ENCODE measurements at regions not wholly inside any gene's neighbourhood (a gene's known extent, or its start where the extent isn't known, plus 50 kb on each side); places are given as distances from the start of the nearest gene placed in this dataset.
"Not testable (repeated sequence)": the region's sequence is repeated elsewhere in the genome, so short reads cannot be mapped to it uniquely, and the experiment has no call there.

DNA sequence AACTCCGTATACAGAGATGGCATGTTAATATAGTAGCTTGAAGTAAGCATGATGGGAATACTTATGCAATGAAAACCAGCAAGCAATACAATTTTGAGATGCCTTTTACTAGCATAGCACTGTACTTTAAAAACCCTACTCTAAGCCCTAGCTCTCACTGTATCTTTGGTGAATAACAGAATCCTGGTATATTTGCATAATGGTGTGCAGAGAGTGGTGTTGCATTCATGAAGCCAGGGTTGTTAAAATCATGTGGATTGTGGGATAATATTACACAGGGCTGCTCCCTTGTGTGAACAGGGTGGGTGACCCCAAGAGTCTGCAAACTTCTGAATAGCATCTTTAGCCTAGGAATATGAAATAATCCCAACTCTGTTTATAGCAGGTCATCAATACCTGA, 105.2 kb upstream of the BMP2 start:
- no peak for DNase-seq

DNA sequence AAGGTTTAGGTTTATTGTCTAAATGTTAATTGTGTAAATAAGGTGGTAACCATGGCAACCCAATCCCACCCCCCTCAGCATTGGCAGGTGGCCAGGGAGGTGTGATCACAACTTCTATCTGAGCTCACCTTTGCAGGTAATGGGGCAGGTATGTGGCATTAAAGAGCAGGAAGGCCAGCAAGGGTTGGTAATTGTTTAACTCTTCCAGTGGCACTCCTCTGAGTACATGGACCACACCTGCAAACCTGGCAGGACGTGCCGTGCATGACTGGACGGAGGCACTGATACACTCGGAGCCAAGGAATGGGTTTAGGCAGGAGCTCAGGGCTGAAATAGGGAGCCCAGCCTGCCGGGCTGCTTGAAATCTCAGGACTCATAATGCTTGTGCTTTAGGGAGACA, 107.0 kb upstream of the BMP2 start:
- no peak for DNase-seq

DNA sequence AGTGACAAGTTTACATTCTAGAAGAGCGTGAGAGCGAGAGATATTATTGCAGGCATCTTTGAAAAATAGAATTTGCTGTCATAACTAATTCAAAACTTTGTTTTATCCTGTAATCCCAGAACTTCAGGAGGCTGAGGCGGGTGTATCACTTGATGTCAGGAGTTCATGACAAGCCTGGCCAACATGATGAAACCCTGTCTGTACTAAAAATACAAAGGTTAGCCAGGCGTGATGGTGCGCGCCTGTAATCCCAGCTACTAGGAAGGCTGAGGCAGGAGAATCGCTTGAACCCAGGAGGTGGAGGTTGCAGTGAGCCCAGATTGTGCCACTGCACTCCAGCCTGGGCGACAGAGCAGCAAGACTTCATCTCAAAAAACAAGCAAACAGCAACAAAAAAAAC, 108.6 kb upstream of the BMP2 start:
- not testable (repeated sequence) for DNase-seq

DNA sequence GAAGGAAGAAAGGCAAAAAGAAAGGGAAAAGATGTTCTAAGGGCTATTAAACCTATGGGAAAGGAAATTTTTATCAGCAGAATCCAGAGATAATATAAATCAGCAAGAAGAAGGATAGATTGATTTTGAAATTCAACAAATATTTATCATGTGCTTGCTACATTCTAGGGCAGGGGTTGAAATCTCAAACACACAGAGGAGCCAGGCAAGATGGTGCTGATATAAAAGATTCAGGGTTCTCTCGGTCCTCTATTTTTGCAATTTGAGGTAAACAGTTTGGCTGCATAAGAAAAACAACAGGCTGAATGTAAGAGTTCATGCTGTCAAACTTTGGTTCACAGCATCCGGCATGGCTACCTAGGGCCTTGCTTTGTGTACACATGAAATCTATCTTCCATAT, 109.6 kb upstream of the BMP2 start:
- DNase-seq = no peak

DNA sequence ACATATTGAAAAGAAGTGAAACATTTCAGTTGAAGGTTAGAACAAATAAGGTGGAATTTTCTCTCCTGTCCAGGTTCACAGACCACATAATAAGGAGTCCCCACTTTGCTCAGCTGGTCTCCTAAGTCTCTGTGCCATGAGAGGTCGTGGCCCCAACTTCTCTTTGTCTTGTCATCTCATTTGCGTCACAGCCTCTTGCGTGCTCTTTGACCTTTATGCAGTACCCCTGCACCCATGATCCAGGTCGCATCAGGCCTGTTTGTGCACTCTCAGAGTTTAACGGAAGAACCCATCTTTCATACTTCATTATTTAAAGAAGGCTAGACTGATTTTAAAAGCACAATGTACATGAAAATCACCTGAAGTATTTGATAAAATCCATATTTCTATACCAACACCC, 110.4 kb upstream of the BMP2 start:
- DNase-seq = no peak

DNA sequence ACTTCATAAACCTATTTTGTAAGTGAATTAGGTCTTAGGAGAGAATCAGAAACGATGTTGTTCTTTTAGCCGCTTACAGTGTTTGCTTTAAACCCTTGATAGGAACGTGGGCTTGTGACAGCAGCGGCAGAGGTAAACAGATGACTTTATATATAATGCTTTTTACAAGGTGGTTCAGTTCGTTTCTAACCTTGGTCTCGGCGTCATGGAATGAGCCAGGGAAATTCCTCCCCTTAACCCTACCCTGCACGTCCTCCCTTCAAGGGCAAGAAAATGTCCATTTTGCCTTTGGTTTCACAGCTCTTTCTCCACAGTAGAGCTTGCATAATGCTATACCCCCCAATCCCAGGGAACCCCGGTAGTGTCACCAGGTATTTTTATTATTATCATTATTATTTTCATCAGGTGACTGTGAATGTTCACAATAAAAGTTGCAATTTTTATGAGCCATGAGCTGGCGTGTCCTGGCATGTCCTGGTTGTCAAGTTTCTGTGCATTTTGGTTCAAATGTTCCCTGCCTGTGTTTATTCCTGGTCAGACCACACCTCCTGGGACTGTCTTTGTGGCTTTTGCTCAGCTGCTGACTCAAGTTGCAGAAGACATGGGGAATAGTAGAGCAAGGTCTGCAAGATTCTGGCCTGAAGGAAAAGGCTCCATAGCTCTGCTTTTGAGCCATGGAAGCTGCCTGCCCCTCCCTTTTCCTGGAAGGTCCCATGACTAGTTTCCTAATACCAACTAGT, 112.8 kb upstream of the BMP2 start:
- no peak for DNase-seq

DNA sequence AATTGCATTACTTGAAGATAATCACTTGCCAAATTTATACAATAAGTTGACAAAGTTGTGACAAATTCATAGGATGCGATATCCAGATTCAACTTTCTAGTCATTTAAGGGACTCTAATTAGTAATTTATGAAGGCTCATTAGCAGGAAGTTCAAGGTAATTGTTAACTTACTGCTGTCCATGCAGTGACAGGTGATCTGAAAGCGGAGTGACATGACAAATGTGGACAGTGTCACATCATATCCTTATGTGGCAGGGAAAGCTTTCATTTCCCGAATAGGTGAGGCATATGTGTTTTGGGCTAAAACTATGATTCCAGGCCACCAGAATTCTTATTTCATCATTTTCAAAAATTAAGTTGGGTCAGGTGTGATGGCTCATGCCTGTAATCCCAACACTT, 115.9 kb upstream of the BMP2 start:
- DNase-seq = no peak

DNA sequence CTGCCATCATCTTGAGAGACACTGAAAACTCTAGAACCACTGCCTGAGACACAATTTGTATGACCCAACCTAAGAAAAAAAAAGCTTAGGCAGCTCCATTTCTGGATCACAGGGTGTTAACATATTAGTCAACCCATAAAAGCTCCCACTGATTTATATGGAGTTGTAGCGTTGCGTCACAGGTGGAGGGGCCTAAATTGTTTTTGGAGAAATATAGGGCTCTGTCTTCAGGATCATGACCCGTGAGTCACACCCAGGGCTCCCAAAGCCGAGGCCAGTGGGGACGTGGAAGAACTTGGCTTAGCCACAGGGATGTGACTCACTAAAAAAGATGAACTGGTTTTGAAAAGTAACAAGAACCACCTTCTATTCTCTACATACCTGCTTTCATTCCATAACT, 116.5 kb upstream of the BMP2 start:
- DNase-seq = no peak

DNA sequence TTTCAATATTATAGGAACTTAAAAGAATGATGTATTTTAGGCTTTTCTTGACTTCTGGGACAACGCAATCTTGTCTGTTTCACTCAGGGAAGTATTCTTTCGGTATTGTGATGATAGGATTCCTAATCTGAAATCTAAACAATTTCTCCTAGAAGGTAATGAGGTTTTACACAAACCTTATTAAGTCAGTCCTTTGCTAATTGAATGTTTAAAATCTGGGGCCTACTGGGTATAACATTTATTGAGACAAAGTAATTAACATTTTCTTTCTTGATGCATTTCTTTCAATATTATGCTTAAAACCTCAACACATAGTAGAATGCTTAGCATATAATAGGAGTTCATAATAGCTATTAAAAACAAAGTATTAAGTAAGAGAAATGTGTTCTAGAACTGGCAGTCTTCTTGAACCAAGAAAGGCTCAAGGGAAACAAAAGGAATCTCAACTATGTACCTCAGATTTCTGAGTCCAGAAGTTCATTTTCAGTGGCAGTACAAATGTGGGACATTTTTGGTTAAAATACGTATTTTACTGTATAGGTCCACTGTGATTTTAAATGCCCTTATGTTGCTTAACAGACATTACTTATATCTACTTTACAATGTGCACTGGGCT, 121.4 kb upstream of the BMP2 start:
- DNase-seq = no peak

DNA sequence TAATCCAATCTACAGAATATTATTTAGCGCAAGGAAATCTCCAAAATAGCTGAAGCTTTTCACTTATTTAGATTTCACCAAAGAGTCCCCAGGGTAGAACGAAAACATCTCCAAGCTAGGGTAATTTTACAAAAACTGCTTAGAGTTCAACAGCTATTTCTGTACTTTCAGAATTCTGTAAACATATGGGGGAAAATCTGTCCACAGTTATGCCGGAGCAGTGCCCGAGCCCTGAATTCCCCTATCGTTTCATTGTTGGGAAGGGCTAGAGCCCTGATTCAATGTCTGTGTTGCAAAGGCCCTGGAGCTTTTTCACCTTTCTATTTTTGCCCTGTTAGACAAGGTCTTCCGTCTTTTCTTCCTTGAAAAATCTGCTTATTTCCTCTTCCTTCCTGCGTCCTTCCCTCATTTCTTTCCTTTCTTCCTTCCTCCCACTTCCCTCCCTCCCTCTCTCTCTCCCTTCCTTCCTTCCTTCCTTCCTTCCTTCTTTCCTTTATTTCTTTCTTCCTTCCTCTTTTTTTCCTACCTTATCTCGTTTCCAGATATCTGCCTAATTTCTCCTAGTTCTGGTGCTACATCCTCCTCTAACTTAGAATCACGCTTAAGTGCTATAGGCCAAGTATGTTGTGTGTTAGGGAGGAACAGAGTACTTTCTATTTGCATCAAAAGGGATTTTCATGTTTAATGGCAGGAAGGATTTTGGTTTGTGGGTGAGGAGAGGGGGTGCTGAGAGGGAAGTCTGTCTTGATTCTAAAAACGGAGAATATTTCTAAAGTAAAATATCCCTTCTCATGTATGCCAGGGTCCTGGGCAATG, 122.5 kb upstream of the BMP2 start:
- DNase-seq = no peak

DNA sequence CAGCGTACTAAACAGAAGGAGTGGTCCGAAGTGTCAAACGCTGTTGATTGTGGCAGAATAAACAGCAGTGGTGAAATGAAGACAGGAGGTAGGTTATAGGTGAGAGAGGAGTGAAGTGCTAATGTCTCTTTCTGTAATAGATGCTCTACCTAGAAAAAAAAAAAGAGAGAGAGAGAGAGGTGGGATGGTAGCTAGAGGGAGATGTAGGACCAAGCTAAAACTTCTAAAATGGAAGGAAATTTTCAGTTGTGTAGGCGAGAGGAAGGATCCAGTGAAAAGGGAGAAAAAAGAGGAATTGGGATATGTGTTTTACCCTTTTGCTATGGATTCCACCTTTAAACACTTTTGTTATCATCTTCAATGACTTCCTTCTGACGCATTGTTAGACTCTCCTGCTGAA, 126.5 kb upstream of the BMP2 start:
- DNase-seq = no peak

DNA sequence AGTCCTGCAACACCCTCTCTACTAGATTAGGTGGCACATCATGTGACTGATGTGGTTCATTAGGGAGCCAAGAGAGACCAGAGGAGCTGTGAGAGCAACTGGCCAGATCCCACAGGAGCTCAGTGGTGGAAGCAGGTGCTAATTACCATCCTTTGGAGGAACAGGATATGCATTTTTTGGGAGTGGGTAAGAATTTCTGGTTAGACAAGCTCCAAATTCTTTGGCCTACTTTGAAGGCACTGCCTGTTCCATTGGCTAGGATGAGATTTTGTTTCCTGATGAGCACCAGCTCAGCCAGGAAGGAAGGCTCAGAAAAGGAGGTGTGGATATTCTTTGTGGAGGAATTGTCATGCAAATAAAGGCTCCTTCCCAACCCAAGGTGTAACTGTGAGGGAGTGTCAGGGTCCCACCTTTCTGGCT, 130.3 kb upstream of the BMP2 start:
- no peak for DNase-seq

DNA sequence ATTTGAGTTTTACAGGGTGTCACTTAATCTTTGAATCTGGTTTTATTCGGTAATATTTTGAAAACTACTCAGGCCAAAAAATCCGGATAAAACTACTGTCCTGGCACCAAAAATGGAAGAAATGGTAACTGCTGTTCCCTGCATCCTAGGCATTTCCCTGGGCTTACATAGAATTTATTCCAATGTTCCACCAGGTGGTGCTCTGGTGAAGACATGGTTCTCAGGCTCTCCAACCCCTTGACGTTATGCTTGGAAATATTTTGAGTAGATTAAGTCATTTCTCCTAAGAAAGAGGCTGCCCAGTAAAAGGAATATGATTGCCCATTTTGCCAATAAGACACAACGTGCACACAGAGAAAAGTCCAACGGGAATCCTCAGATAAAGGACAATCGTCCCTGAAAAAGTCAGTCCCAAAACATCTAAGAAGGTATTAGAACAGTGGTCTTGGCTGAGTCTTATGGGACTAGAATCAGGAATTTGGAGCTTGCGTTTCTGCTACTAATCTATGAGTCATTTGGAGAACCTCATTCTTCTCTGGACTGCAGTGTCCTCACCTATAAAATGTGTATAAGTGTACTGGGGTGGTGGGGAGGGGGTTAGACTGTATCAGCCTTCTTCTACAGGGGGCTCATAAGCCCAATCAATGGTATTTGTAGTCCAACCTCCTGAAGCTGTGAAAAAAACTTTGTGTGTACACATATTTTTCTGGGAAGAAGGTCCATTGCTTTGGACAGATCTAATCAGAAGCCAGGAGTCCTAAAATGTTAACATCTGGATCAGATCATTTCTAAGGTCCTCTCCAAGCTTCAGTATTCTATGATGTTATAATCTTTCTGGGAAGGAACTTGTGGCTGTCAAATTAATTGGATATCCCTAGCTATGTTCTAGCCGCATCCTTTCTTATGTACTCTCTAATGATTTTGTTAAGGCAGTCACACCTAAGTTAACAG, 131.0 kb upstream of the BMP2 start:
- peak in 2 of 51 donors; percentile 2 to 5 for DNase-seq

DNA sequence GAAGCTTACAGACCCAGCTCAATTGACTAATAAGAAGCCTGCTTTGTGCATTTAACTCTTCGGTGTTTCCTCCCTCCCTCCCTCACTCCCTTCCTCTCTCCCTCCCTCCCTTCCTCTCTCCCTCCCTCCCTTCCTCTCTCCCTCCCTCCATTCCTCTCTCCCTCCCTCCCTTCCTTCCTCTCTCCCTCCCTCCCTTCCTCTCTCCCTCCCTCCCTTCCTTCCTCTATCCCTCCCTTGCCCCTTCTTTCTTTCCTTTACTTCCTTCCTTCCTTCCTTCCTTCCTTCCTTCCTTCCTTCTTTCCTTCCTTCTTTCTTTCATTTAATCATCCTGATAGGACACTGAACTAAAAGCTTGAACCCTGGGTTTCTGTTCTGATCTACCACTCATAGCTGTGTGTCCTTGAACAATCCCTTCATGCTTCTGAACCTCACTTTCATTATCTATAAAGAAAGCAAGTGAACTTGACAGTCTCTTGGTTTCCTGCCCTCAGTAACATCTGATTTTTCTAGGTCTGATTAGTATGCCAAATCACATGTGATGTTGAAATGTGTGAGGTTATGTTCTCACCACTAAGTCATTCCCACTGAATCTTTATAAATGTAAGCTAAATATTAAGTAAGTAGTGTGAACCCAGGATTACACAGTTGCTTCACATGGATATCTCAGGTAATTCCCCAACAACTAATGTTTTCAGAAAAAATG, 132.3 kb upstream of the BMP2 start:
- no peak for DNase-seq

DNA sequence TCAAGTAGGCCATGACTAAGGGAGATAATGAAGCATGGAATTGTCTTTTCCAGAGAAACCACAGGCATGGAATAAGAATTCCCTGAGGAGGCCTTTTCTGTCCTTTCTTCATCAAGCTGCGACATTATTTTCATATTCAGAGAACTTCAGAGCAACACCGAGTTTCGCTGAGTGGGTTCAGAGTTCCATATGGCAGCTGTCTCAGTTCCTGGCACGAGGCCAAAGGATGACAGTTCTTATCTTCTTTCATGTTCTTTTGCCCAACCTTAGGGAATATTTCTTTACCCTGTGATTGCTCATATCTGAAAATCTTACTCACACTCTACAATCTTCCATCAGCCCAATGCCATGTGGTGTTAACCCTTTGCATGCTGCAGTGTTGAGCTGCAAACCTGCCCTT, 135.3 kb upstream of the BMP2 start:
- DNase-seq = peak in 1 of 51 donors; percentile 2

DNA sequence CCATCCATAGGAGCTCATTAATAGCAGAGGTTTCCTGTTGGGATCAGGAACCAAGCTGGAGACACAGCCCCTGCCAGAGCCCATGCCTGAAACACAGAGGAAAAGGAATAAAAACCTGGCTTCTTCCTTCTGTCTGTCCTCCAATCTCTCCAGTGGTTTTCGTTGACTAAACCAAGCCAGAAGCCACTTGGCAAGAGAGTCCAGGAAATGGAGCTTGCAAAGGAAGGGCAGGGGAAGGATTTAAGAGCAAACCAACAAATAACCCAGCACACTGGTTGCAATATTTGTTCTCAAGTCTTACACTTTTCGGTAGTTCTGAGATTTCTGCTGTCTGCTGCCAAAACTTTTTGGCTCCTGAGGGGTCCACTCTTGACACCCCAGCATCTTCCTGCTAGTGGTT, 137.0 kb upstream of the BMP2 start:
- no peak for DNase-seq

DNA sequence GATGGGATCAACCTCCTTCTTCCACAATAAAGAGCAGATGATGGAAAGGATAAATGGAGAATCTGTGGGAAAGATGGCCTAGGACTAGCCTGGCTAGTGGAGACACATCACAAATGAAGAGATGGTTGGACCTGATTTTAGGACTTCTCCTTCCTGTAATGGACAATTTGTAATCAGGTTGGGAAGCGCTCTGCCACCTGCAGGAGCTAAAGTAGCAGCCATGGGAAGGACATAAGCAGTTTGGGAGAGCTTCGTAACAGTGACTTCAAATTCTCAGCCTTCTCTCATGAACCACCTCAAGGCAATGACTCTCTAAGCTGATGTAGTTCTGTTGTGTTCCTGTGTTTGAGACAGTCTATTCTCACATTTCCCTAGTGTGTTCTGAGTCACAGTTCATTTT, 137.9 kb upstream of the BMP2 start:
- DNase-seq = no peak

DNA sequence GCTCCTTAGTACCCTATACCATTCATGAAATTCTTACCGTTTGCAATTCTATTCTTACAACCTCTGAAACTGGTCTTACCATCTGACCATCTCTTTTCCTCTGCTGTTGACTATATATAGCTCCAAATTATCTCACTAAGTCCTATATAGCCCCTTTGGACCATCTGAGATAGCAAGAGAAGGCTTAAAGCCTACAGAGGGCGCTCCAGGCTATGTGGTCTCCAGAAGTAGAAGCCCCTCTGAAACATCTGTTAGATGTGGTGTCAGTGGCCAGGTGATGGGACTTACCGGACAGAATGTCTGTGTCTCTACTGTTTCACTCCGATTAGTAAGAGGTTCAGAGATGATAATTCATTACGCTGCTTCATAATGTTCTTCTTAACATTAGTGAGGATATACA, 140.7 kb upstream of the BMP2 start:
- DNase-seq = no peak

DNA sequence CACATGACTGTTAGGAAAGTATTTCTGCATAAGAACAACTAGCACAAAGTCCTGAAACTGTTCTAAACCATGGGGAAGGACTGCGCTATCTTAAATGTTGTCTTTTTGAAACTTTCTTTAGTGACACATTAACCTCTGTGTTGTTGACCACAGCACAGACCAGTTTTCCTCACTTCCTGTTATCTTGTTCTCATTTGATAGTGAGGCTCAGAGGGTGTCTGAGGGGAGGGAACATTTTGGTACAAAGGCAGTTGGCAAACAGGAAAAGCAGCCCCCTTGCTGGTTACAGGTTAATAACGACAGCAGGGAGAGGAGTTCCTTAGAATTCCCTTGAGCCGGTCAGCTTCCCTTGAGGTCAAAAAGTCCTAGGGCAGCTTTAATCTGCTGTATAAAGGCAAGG, 143.5 kb upstream of the BMP2 start:
- no peak for DNase-seq

DNA sequence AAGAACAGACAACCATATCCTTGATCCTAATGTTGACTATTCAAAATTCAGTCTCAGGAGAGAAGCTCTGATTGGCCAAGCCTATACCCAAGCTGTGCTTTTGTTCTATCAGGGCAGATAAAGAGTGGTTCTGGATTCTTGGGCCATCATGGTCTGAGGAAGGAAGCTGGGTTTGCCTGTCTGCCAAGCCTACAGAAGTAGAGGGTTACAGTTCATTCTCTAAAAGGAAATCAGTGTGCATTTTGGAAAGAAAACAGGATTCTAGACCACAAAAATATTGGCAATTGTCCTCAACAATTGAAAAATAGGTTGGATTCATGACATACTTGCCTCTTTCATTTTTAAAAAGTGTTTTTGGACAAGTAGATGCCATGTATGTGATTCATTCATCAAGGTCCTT, 145.4 kb upstream of the BMP2 start:
- DNase-seq = no peak

DNA sequence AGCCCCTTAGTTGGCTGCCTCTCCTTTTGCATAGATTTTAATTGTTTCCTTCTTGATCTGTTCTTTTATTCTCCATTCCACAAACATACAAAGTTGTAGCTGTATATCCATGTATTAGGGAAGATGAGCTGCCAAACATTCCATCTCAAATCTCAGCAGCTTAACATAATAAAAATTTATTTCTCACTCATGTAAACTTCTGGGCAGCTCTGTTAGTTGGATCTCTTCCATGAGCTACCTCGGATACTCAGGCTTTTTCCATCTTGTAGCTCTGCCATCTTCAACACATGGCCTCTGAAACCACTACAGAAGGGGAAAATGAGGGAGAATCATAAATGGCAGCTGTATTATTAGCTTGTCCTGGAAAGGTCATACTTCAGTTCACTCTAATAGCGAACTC, 149.4 kb upstream of the BMP2 start:
- no peak for DNase-seq

Data from hypothalamus (tissue), 51 donors.